ENCODE measurements at regions not wholly inside any gene's neighbourhood (a gene's known extent, or its start where the extent isn't known, plus 50 kb on each side); places are given as distances from the start of the nearest gene placed in this dataset.

DNA sequence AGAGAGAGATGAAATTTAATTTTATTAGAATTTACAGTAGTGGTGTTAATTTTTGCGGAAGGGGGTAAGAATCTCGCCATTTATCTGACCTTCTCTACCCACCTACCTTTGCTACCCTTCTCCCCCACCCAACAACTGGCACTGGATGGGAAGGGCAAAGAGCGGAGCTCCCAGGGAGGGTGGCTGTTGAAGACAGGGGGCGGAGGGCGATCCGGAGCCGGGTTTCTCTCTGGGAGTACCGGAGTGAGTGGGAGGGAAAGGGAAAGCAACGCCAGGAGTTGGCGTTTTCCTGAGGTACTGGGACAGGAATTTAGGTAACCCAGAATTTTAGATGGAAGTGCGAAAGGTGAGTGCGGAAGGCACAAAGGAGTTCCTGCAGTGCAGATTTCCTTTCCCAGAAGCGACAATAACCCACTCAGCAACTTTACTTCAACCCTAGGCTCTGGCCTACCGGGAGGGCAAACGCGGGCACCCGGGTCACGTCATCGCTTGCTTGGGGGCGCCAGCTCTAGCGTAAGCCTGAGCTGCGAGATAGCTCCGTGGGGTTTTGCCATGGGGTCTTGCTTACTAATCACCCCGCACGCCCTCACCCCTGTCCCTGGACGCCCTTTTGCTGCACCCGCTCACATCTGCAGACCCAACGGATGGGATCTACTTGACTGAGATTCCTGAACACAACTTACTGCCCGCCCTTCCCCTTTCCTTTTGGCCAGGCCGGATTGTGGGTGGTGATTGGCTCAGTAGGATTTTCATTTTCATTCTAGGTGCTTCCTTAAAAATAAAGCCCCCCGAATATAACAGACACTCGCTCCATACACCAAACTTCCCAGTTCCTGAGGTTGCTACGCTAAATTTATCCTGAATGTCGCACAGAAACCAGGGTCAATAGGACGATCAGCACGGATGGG lies 413.0 kb upstream of the ESRRG start:
- TF ChIP-seq, protein P1, sequence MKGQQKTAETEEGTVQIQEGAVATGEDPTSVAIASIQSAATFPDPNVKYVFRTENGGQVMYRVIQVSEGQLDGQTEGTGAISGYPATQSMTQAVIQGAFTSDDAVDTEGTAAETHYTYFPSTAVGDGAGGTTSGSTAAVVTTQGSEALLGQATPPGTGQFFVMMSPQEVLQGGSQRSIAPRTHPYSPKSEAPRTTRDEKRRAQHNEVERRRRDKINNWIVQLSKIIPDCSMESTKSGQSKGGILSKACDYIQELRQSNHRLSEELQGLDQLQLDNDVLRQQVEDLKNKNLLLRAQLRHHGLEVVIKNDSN (IDR thresholded peaks at IDR 0.05), result no peak
- no peak for TF ChIP-seq EP300 (IDR thresholded peaks at IDR 0.05; ENCODE audit: borderline replicate concordance)
- TF ChIP-seq CREB1 (IDR thresholded peaks at IDR 0.05; ENCODE audit: low read depth), result no peak
- TF ChIP-seq, protein P2, sequence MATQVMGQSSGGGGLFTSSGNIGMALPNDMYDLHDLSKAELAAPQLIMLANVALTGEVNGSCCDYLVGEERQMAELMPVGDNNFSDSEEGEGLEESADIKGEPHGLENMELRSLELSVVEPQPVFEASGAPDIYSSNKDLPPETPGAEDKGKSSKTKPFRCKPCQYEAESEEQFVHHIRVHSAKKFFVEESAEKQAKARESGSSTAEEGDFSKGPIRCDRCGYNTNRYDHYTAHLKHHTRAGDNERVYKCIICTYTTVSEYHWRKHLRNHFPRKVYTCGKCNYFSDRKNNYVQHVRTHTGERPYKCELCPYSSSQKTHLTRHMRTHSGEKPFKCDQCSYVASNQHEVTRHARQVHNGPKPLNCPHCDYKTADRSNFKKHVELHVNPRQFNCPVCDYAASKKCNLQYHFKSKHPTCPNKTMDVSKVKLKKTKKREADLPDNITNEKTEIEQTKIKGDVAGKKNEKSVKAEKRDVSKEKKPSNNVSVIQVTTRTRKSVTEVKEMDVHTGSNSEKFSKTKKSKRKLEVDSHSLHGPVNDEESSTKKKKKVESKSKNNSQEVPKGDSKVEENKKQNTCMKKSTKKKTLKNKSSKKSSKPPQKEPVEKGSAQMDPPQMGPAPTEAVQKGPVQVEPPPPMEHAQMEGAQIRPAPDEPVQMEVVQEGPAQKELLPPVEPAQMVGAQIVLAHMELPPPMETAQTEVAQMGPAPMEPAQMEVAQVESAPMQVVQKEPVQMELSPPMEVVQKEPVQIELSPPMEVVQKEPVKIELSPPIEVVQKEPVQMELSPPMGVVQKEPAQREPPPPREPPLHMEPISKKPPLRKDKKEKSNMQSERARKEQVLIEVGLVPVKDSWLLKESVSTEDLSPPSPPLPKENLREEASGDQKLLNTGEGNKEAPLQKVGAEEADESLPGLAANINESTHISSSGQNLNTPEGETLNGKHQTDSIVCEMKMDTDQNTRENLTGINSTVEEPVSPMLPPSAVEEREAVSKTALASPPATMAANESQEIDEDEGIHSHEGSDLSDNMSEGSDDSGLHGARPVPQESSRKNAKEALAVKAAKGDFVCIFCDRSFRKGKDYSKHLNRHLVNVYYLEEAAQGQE (IDR thresholded peaks at IDR 0.05; ENCODE audit: low read depth), result no peak
- no peak for TF ChIP-seq EGR1 (IDR thresholded peaks at IDR 0.05)
- no peak for TF ChIP-seq YY1 (IDR thresholded peaks at IDR 0.05; ENCODE audit: low read depth)
- TF ChIP-seq TEAD4 (IDR thresholded peaks at IDR 0.05), result no peak
- TF ChIP-seq NFIC (IDR thresholded peaks at IDR 0.05), result no peak
- TF ChIP-seq ZBTB7A (IDR thresholded peaks at IDR 0.05; ENCODE audit: low read depth), result no peak
- no peak for TF ChIP-seq TCF12 (IDR thresholded peaks at IDR 0.05; ENCODE audit: low read depth)
- no peak for TF ChIP-seq TAF1 (IDR thresholded peaks at IDR 0.05; ENCODE audit: low read depth)
- no peak for TF ChIP-seq RAD21 (IDR thresholded peaks at IDR 0.05; ENCODE audit: low read depth)
- TF ChIP-seq, protein P3, sequence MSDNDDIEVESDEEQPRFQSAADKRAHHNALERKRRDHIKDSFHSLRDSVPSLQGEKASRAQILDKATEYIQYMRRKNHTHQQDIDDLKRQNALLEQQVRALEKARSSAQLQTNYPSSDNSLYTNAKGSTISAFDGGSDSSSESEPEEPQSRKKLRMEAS (IDR thresholded peaks at IDR 0.05), result no peak

DNA sequence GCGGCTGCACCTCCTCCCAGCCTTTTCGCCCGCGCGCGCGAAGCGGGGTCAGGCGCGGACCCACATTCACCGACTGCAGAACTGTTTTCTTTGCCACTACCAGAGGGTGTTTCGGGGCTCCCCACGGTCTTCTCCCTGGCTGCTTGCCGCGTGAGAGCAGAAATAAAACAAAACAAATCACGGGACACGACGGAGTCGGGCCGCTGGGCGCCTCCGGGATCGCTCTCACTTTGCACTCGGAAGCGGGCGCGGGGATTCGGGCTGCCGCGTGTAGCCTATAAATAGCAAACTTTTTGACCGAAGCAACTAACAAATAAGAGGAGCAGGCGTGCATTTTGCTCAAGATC lies 412.3 kb upstream of the ESRRG start:
- no peak for TF ChIP-seq TCF12 (IDR thresholded peaks at IDR 0.05; ENCODE audit: low read depth)
- no peak for TF ChIP-seq EGR1 (IDR thresholded peaks at IDR 0.05)
- no peak for TF ChIP-seq ZBTB7A (IDR thresholded peaks at IDR 0.05; ENCODE audit: low read depth)

DNA sequence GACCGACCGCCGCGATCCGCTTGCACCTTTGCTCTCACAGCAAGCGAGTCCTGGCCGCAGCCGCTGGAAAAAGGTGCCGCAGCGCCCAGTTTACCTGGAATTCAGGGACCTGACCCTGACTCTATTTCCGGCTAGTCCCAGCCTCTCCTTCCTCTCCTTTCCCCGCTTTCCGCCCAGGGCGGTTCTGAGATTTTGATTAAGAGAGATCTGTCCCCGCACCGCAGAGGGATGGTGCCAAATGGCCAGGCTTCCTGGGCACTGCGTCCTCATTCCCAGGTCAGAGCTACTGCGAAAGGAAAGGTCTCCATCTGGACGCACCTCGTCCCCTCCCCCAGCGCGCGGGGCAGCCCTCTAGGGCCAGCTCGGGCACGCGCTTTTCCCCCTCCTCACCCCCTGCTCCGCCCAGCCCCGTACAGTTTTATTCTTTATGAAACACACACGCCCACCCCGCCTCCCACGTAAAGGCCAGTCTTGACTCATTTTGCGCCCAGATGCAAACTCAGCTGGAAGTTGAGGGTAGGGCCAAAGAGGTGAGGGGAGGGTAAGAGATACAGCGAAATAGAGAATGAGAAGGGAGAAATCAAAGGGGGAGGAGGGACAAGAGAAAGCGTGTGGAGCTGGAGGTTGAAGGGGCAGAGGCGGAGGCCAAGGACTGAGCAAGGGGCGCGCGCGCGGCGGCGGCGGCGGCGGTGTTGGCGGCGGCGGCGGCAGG lies 411.8 kb upstream of the ESRRG start:
- TF ChIP-seq, protein P3 (IDR thresholded peaks at IDR 0.05), result no peak
- TF ChIP-seq TCF12 (IDR thresholded peaks at IDR 0.05; ENCODE audit: low read depth) (no peak), CEBPB (IDR thresholded peaks at IDR 0.05) (no peak), EP300 (IDR thresholded peaks at IDR 0.05; ENCODE audit: borderline replicate concordance) (no peak), TAF1 (IDR thresholded peaks at IDR 0.05; ENCODE audit: low read depth) (no peak), NFIC (IDR thresholded peaks at IDR 0.05) (no peak), TEAD4 (IDR thresholded peaks at IDR 0.05) (no peak), RAD21 (IDR thresholded peaks at IDR 0.05; ENCODE audit: low read depth) (no peak), FOXM1 (IDR thresholded peaks at IDR 0.05; ENCODE audit: borderline replicate concordance, low read depth) (no peak), CREB1 (IDR thresholded peaks at IDR 0.05; ENCODE audit: low read depth) (no peak), YY1 (IDR thresholded peaks at IDR 0.05; ENCODE audit: low read depth) (no peak), ZBTB7A (IDR thresholded peaks at IDR 0.05; ENCODE audit: low read depth) (no peak), EGR1 (IDR thresholded peaks at IDR 0.05) (no peak)
- TF ChIP-seq, protein P1 (IDR thresholded peaks at IDR 0.05), result no peak
- TF ChIP-seq, protein P2 (IDR thresholded peaks at IDR 0.05; ENCODE audit: low read depth), result no peak

DNA sequence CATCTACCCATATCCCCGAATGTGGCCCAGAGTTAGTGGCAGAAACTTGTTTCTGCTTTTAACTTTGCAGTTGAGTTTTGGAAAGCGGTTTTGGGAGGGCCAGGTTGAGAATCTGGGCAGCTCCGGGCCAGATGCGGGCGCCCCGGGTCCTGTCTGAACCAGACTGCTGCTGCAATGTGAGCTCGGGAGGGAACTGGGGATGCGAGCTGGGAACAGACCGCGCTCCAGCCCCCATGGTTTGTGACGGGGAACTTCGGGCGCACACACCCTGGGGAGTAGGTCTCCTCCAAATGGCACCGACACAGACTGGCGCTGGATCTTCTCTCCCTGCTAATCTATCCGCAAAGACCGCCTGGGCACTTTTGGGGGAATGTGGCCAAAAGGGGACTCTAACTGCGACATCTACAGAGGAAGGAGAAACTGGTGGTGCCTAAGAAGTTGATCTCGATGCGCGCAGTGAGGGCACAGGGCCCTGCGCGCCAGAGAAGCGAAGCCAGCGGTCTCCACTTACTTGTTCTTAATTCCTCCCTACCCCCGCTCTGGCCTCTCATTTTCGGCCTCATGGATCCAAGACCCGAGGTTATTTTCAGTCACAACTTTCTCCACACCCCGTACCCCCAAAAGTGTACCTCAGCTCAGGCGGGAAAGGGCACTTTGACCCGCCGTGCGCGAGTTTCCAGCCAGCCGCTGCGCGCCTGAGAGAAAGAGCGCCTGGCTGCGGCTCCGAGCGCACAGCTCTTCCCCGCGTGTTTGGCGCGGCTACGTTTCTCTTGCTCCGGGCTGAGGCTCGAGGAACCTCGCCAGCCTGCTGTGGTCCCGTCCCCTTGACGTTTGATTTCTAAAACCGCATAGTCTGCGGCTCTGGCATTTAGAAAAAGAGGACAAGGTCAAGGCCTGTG lies 411.0 kb upstream of the ESRRG start:
- TF ChIP-seq TEAD4 (IDR thresholded peaks at IDR 0.05), result no peak
- TF ChIP-seq, protein P1 (IDR thresholded peaks at IDR 0.05), result no peak
- TF ChIP-seq, protein P3 (IDR thresholded peaks at IDR 0.05), result no peak
- TF ChIP-seq, protein P2 (IDR thresholded peaks at IDR 0.05; ENCODE audit: low read depth), result no peak
- TF ChIP-seq EGR1 (IDR thresholded peaks at IDR 0.05), result no peak
- TF ChIP-seq CEBPB (IDR thresholded peaks at IDR 0.05), result no peak
- no peak for TF ChIP-seq CREB1 (IDR thresholded peaks at IDR 0.05; ENCODE audit: low read depth)
- TF ChIP-seq YY1 (IDR thresholded peaks at IDR 0.05; ENCODE audit: low read depth), result no peak
- TF ChIP-seq EP300 (IDR thresholded peaks at IDR 0.05; ENCODE audit: borderline replicate concordance), result no peak
- TF ChIP-seq RAD21 (IDR thresholded peaks at IDR 0.05; ENCODE audit: low read depth), result no peak
- no peak for TF ChIP-seq NFIC (IDR thresholded peaks at IDR 0.05)
